H9 (cell line): ENCODE measurements at regions not wholly inside any gene's neighbourhood (a gene's known extent, or its start where the extent isn't known, plus 50 kb on each side); places are given as distances from the start of the nearest gene placed in this dataset.

Experiments used
- DNase-seq: peaks from one replicate; pipeline ENCODE4 v3.0.0-alpha.2; 2017
- H2AFZ ChIP-seq: one replicate; pipeline ENCODE4 v1.6.1; 2013; ENCODE audit warnings: mild to moderate bottlenecking, low read length, control low read depth, moderate library complexity
- H2AK5ac ChIP-seq: 2 replicates; pipeline ENCODE4 v1.6.1; 2013; ENCODE audit warnings: low read length, control low read depth, mixed read lengths; ENCODE audit not compliant: insufficient read length
- H2BK120ac ChIP-seq: one replicate; pipeline ENCODE4 v1.6.1; 2013; ENCODE audit warnings: low read depth, mild to moderate bottlenecking, low read length, control low read depth, inconsistent platforms; ENCODE audit not compliant: poor library complexity, severe bottlenecking
- H2BK12ac ChIP-seq: 2 replicates; pipeline ENCODE4 v1.6.1; 2013; ENCODE audit warnings: low read length, control low read depth, mixed read lengths, low read depth; ENCODE audit not compliant: insufficient read length
- H2BK15ac ChIP-seq: 2 replicates; pipeline ENCODE4 v1.6.1; 2013; ENCODE audit warnings: low read depth, low read length, control low read depth
- H2BK20ac ChIP-seq: one replicate; pipeline ENCODE4 v1.6.1; 2013; ENCODE audit warnings: low read depth, mild to moderate bottlenecking, low read length, control low read depth, inconsistent platforms; ENCODE audit not compliant: poor library complexity, severe bottlenecking
- H2BK5ac ChIP-seq: 2 replicates; pipeline ENCODE4 v1.6.1; 2013; ENCODE audit warnings: low read length, control low read depth, mixed read lengths; ENCODE audit not compliant: insufficient read length
- H3K14ac ChIP-seq: 2 replicates; pipeline ENCODE4 v1.6.1; 2013; ENCODE audit warnings: low read length, control low read depth; ENCODE audit not compliant: insufficient read depth
- H3K18ac ChIP-seq: 2 replicates; pipeline ENCODE4 v1.6.1; 2013; ENCODE audit warnings: low read depth, mild to moderate bottlenecking, mixed read lengths, low read length, control low read depth; ENCODE audit not compliant: insufficient read length
- H3K23ac ChIP-seq: 2 replicates; pipeline ENCODE4 v1.6.1; 2013; ENCODE audit warnings: low read length, control low read depth, mixed read lengths, low read depth; ENCODE audit not compliant: insufficient read length
- H3K23me2 ChIP-seq: 2 replicates; pipeline ENCODE4 v1.6.1; 2013; ENCODE audit warnings: low read depth, mild to moderate bottlenecking, mixed read lengths, low read length, control low read depth; ENCODE audit not compliant: insufficient read length, poor library complexity, severe bottlenecking
- H3K27ac ChIP-seq: 2 replicates; pipeline ENCODE4 v1.5.1; 2013; ENCODE audit warnings: low read length, control low read depth, mixed read lengths, low read depth; ENCODE audit not compliant: insufficient read length
- H3K27me3 ChIP-seq: 2 replicates; pipeline ENCODE4 v1.6.1; 2013; ENCODE audit warnings: low read length, control low read depth, inconsistent platforms; ENCODE audit not compliant: insufficient read depth
- H3K4ac ChIP-seq: 2 replicates; pipeline ENCODE4 v1.6.1; 2013; ENCODE audit warnings: low read depth, mild to moderate bottlenecking, control low read depth, inconsistent platforms, low read length, moderate library complexity
- H3K4me1 ChIP-seq: 2 replicates; pipeline ENCODE4 v1.6.1; 2013; ENCODE audit warnings: low read length, control low read depth, inconsistent platforms; ENCODE audit not compliant: insufficient read depth
- H3K4me2 ChIP-seq: 2 replicates; pipeline ENCODE4 v1.6.1; 2013; ENCODE audit warnings: low read length, control low read depth, mixed read lengths; ENCODE audit not compliant: insufficient read length, insufficient read depth
- H3K56ac ChIP-seq: 2 replicates; pipeline ENCODE4 v1.6.1; 2013; ENCODE audit warnings: low read depth, mild to moderate bottlenecking, mixed read lengths, low read length, control low read depth; ENCODE audit not compliant: insufficient read length
- H3K79me1 ChIP-seq: 2 replicates; pipeline ENCODE4 v1.6.1; 2013; ENCODE audit warnings: low read depth, mild to moderate bottlenecking, moderate library complexity, low read length, control low read depth, inconsistent platforms; ENCODE audit not compliant: insufficient read depth, poor library complexity, severe bottlenecking
- H3K79me2 ChIP-seq: 2 replicates; pipeline ENCODE4 v1.6.1; 2013; ENCODE audit warnings: low read length, control low read depth, inconsistent platforms; ENCODE audit not compliant: insufficient read depth
- H3K9ac ChIP-seq: 2 replicates; pipeline ENCODE4 v1.6.1; 2013; ENCODE audit warnings: low read length, control low read depth, mixed read lengths; ENCODE audit not compliant: insufficient read length; ENCODE audit errors: extremely low read depth
- H3K9me3 ChIP-seq: one replicate; pipeline ENCODE4 v1.6.1; 2013; ENCODE audit warnings: low read depth, low read length, inconsistent platforms; ENCODE audit not compliant: control insufficient read depth
- H3T11ph ChIP-seq: one replicate; pipeline ENCODE4 v1.6.1; 2013; ENCODE audit warnings: mild to moderate bottlenecking, low read length, control low read depth, inconsistent platforms
- H4K20me1 ChIP-seq: one replicate; pipeline ENCODE4 v1.6.1; 2013; ENCODE audit not compliant: control insufficient read depth, insufficient read length, insufficient read depth
- H4K5ac ChIP-seq: 2 replicates; pipeline ENCODE4 v1.6.1; 2013; ENCODE audit warnings: low read depth, mild to moderate bottlenecking, mixed read lengths, low read length, control low read depth; ENCODE audit not compliant: insufficient read length
- H4K8ac ChIP-seq: replicated peaks from 2 replicates; pipeline ENCODE4 v1.6.1; 2013; ENCODE audit warnings: low read length, control low read depth, mixed read lengths, low read depth; ENCODE audit not compliant: insufficient read length
- H4K91ac ChIP-seq: 2 replicates; pipeline ENCODE4 v1.6.1; 2013; ENCODE audit warnings: low read depth, mild to moderate bottlenecking, moderate library complexity, mixed read lengths, low read length, control low read depth; ENCODE audit not compliant: insufficient read length
- H3K27ac Mint-ChIP-seq, 3 experiments: 2 replicates in 2 of 3; 3 replicates in 1 of 3; pipeline ENCODE4 v1.8.0; 2020 to 2021; ENCODE audit warnings: mixed read lengths in 3 of 3, mild to moderate bottlenecking in 1 of 3, moderate library complexity in 1 of 3
- H3K27me3 Mint-ChIP-seq: 2 replicates; pipeline ENCODE4 v1.8.0; 2021; ENCODE audit warnings: low read depth, mild to moderate bottlenecking, moderate library complexity, mixed read lengths
- H3K36me3 Mint-ChIP-seq, 3 experiments: 2 replicates in 2 of 3; 3 replicates in 1 of 3; pipeline ENCODE4 v1.8.0; 2020 to 2021; ENCODE audit warnings: low read depth in 3 of 3, mixed read lengths in 3 of 3; ENCODE audit not compliant: insufficient read depth in 1 of 3
- H3K4me1 Mint-ChIP-seq, 2 experiments: 2 replicates each; pipeline ENCODE4 v1.8.0; 2020; ENCODE audit warnings: mixed read lengths in 2 of 2
- H3K4me3 Mint-ChIP-seq, 2 experiments: 2 replicates in 1 of 2; 3 replicates in 1 of 2; pipeline ENCODE4 v1.8.0; 2020 to 2021; ENCODE audit warnings: mild to moderate bottlenecking in 2 of 2, mixed read lengths in 2 of 2, moderate library complexity in 1 of 2
- H3K9me3 Mint-ChIP-seq, 2 experiments: 2 replicates in 1 of 2; 3 replicates in 1 of 2; pipeline ENCODE4 v1.8.0; 2020; ENCODE audit warnings: mild to moderate bottlenecking in 2 of 2, mixed read lengths in 2 of 2, moderate library complexity in 1 of 2
- WGBS: extraction: QIAGEN DNeasy Blood & Tissue Kit; methylation state at CpG from one replicate; pipeline ENCODE4 v1.1.7; 2013; ENCODE audit warnings: missing lambda C conversion rate, low lambda C conversion rate, mixed read lengths; ENCODE audit not compliant: insufficient read length; ENCODE audit errors: extremely low coverage; 5-methylcytosine and 5-hydroxymethylcytosine counted together
- TF ChIP-seq, protein P1 (sequence below): fragments of 200-600 bp; sonication (generic); conservative IDR thresholded peaks from 3 replicates; pipeline ENCODE4 v1.8.0; 2021; ENCODE audit warnings: antibody characterized with exemption, mild to moderate bottlenecking

- no peaks in the 10 kb centered on the region for H3K79me2 ChIP-seq
- TF ChIP-seq, protein P1, sequence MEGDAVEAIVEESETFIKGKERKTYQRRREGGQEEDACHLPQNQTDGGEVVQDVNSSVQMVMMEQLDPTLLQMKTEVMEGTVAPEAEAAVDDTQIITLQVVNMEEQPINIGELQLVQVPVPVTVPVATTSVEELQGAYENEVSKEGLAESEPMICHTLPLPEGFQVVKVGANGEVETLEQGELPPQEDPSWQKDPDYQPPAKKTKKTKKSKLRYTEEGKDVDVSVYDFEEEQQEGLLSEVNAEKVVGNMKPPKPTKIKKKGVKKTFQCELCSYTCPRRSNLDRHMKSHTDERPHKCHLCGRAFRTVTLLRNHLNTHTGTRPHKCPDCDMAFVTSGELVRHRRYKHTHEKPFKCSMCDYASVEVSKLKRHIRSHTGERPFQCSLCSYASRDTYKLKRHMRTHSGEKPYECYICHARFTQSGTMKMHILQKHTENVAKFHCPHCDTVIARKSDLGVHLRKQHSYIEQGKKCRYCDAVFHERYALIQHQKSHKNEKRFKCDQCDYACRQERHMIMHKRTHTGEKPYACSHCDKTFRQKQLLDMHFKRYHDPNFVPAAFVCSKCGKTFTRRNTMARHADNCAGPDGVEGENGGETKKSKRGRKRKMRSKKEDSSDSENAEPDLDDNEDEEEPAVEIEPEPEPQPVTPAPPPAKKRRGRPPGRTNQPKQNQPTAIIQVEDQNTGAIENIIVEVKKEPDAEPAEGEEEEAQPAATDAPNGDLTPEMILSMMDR: no peak
- H2AK5ac ChIP-seq: no peak overlapping the region
- no peak overlapping the region for H3K4ac ChIP-seq
- no peak overlapping the region for H3K27ac ChIP-seq
- no peak overlapping the region for H2AFZ ChIP-seq
- H2BK120ac ChIP-seq: no peak overlapping the region
- no peak overlapping the region for H3K14ac ChIP-seq
- no peak overlapping the region for H3K23ac ChIP-seq
- peaks cover 5 to 6% of the 10 kb centered on the region in 2 experiments for H3K9me3 Mint-ChIP-seq
- no peak overlapping the region for H3T11ph ChIP-seq
- WGBS: no CpG with 5 or more reads among the region's 4 CpGs
- no peaks in the 10 kb centered on the region for H3K4me1 Mint-ChIP-seq
- H3K4me3 Mint-ChIP-seq: no peak overlapping the region
- H3K9ac ChIP-seq: no peak overlapping the region
- no peak overlapping the region for H3K27ac Mint-ChIP-seq
- H2BK12ac ChIP-seq: no peak overlapping the region
- no peaks in the 10 kb centered on the region for H3K79me1 ChIP-seq
- no peak overlapping the region for H4K8ac ChIP-seq
- H3K27me3 Mint-ChIP-seq: no peaks in the 10 kb centered on the region
- H3K4me1 ChIP-seq: no peaks in the 10 kb centered on the region
- H3K27me3 ChIP-seq: no peaks in the 10 kb centered on the region
- no peak overlapping the region for H3K18ac ChIP-seq
- H2BK15ac ChIP-seq: no peak overlapping the region
- H2BK20ac ChIP-seq: no peak overlapping the region
- H2BK5ac ChIP-seq: no peak overlapping the region
- no peak overlapping the region for H4K5ac ChIP-seq
- H3K56ac ChIP-seq: no peak overlapping the region
- H4K20me1 ChIP-seq: no peaks in the 10 kb centered on the region
- no peak overlapping the region for H4K91ac ChIP-seq
- H3K4me2 ChIP-seq: no peak overlapping the region
- DNase-seq: no peak
- no peaks in the 10 kb centered on the region for H3K23me2 ChIP-seq
- H3K36me3 Mint-ChIP-seq: peaks cover 3 to 6% (median 3%) of the 10 kb centered on the region in 3 experiments; a peak in 5 of 7 replicates
- no peaks in the 10 kb centered on the region for H3K9me3 ChIP-seq
Observed at GRCh38 chr3:107150675-107151074, 226.6 kb upstream of the CCDC54 start.
